Gastrocnemius medialis (tissue), 4 donors: ENCODE measurements at regions not wholly inside any gene's neighbourhood (a gene's known extent, or its start where the extent isn't known, plus 50 kb on each side); places are given as distances from the start of the nearest gene placed in this dataset.
"Not testable (repeated sequence)": the region's sequence is repeated elsewhere in the genome, so short reads cannot be mapped to it uniquely, and the experiment has no call there.

Experiments used
- ATAC-seq, 2 donors: fragments of 150-250 bp; one replicate each; pipeline ENCODE4 v1.9.1; 2016
- DNase-seq, 2 donors: peaks; one replicate each; pipeline ENCODE4 v3.0.0-alpha.2; 2019
- H3K27ac ChIP-seq, 4 donors: fragments of 200-600 bp; sonication (generic); 1 replicate in 1 of 4; 2 replicates in 3 of 4; pipeline ENCODE4 v1.5.1; 2016 to 2018; ENCODE audit warnings: mild to moderate bottlenecking in 2 of 4, moderate library complexity in 1 of 4
- H3K27me3 ChIP-seq, 3 donors: fragments of 200-600 bp; sonication (generic) in 2 of 3; 1 replicate in 1 of 3; 2 replicates in 2 of 3; pipeline versions ENCODE4 v1.5.1 to v1.6.0; 2016 to 2019; ENCODE audit warnings: mild to moderate bottlenecking in 1 of 3, moderate library complexity in 1 of 3
- H3K36me3 ChIP-seq, 2 donors: fragments of 200-600 bp; sonication (generic) in 1 of 2; one replicate each; pipeline ENCODE4 v1.5.1; 2017 to 2018
- H3K4me1 ChIP-seq, 2 donors: fragments of 200-600 bp; sonication (generic) in 1 of 2; one replicate each; pipeline ENCODE4 v1.5.1; 2016 to 2017; ENCODE audit warnings: mild to moderate bottlenecking in 2 of 2
- H3K4me3 ChIP-seq, 4 donors: fragments of 200-600 bp; sonication (generic) in 3 of 4; 1 replicate in 1 of 4; 2 replicates in 3 of 4; pipeline ENCODE4 v1.5.1; 2016 to 2019; ENCODE audit warnings: mild to moderate bottlenecking in 2 of 4
- H3K9me3 ChIP-seq, 3 donors: fragments of 200-600 bp; sonication (generic) in 2 of 3; 1 replicate in 1 of 3; 2 replicates in 2 of 3; pipeline ENCODE4 v1.5.1; 2016 to 2019
- CTCF ChIP-seq, 5 experiments: fragments of 450-650 bp in 3 of 5; fragments of 200-600 bp in 2 of 5; sonication (generic) in 2 of 5; IDR thresholded peaks in 4 of 5; conservative IDR thresholded peaks in 1 of 5; 1 replicate in 4 of 5; 2 replicates in 1 of 5; pipeline ENCODE4 v1.5.1; 2016 to 2019; ENCODE audit warnings: antibody characterized with exemption in 5 of 5, mild to moderate bottlenecking in 3 of 5, moderate library complexity in 3 of 5
- POLR2A ChIP-seq, 2 donors: fragments of 450-650 bp; IDR thresholded peaks; one replicate each; pipeline ENCODE4 v1.6.1; 2017; ENCODE audit warnings: antibody characterized with exemption in 2 of 2, mild to moderate bottlenecking in 2 of 2, moderate library complexity in 2 of 2
- in situ Hi-C, 4 donors: fragments of 200-750 bp; cut with MboI; loops; one replicate each; pipeline versions ENCODE4 v1.15.0 to v1.8.0; 2017; ENCODE audit warnings: low sequenced_read_pairs in 4 of 4
- intact Hi-C: fragments of 100-400 bp; cut with DNase I; formaldehyde crosslinking; loops from one replicate; pipeline ENCODE4 v1.15.1; 2023; ENCODE audit warnings: low total_unique reads

GRCh38 chr6:134394905-134395304, 77.0 kb upstream of the SGK1 start:
- DNase-seq (no peak), ATAC-seq (no peak)
- H3K36me3 ChIP-seq = no peaks in the 10 kb centered on the region
- H3K4me1 ChIP-seq = peaks cover 12 to 13% of the 10 kb centered on the region in 2 donors
- H3K4me3 ChIP-seq = no peak overlapping the region
- H3K27ac ChIP-seq = no peak overlapping the region
- in situ Hi-C loops = no loop called here
- no peaks in the 10 kb centered on the region for H3K9me3 ChIP-seq
- intact Hi-C loops = no loop called here
- no peaks in the 10 kb centered on the region for H3K27me3 ChIP-seq
- TF ChIP-seq CTCF (IDR thresholded peaks at IDR 0.05 in 4 of 5, conservative IDR thresholded peaks at IDR 0.05 in 1 of 5) = no peak
- TF ChIP-seq POLR2A (IDR thresholded peaks at IDR 0.05) = no peak

GRCh38 chr6:134394208-134394607, 76.3 kb upstream of the SGK1 start:
- Histone ChIP-seq H3K36me3 (no peaks in the 10 kb centered on the region), H3K27me3 (no peaks in the 10 kb centered on the region), H3K4me1 (peaks cover 12 to 13% of the 10 kb centered on the region in 2 donors), H3K27ac (no peak overlapping the region), H3K4me3 (no peak overlapping the region), H3K9me3 (no peaks in the 10 kb centered on the region)
- in situ Hi-C loops (no loop called here), intact Hi-C loops (no loop called here)
- TF ChIP-seq POLR2A (IDR thresholded peaks at IDR 0.05) = no peak
- TF ChIP-seq CTCF (IDR thresholded peaks at IDR 0.05 in 4 of 5, conservative IDR thresholded peaks at IDR 0.05 in 1 of 5) = no peak
- peak in 1 of 2 donors; percentile 49 for ATAC-seq
- no peak for DNase-seq

- H3K4me1 ChIP-seq = no peaks in the 10 kb centered on the region
- TF ChIP-seq POLR2A (IDR thresholded peaks at IDR 0.05) = no peak
- TF ChIP-seq CTCF (IDR thresholded peaks at IDR 0.05 in 4 of 5, conservative IDR thresholded peaks at IDR 0.05 in 1 of 5) = no peak
- intact Hi-C loops = no loop called here
- H3K27me3 ChIP-seq = no peaks in the 10 kb centered on the region
- DNase-seq = no peak
- no peak for ATAC-seq
- in situ Hi-C loops = no loop called here
- H3K9me3 ChIP-seq = no peaks in the 10 kb centered on the region
- no peak overlapping the region for H3K27ac ChIP-seq
- H3K4me3 ChIP-seq = no peak overlapping the region
- H3K36me3 ChIP-seq = no peaks in the 10 kb centered on the region
These were observed 73.3 kb upstream of the SGK1 start for GRCh38 chr6:134391205-134391604.

GRCh38 chr6:134389658-134390057, 71.7 kb upstream of the SGK1 start:
- in situ Hi-C loops = no loop called here
- no peak overlapping the region for H3K4me3 ChIP-seq
- no peak for DNase-seq
- no peaks in the 10 kb centered on the region for H3K36me3 ChIP-seq
- H3K27me3 ChIP-seq = no peaks in the 10 kb centered on the region
- no peaks in the 10 kb centered on the region for H3K9me3 ChIP-seq
- no peaks in the 10 kb centered on the region for H3K4me1 ChIP-seq
- no peak for ATAC-seq
- TF ChIP-seq POLR2A (IDR thresholded peaks at IDR 0.05) = no peak
- TF ChIP-seq CTCF (IDR thresholded peaks at IDR 0.05 in 4 of 5, conservative IDR thresholded peaks at IDR 0.05 in 1 of 5) = no peak
- intact Hi-C loops = no loop called here
- H3K27ac ChIP-seq = no peak overlapping the region

- no peaks in the 10 kb centered on the region for H3K4me1 ChIP-seq
- TF ChIP-seq CTCF (IDR thresholded peaks at IDR 0.05 in 4 of 5, conservative IDR thresholded peaks at IDR 0.05 in 1 of 5) (no peak), POLR2A (IDR thresholded peaks at IDR 0.05) (no peak)
- H3K27me3 ChIP-seq = no peaks in the 10 kb centered on the region
- no peaks in the 10 kb centered on the region for H3K9me3 ChIP-seq
- DNase-seq (no peak), ATAC-seq (no peak)
- in situ Hi-C loops = no loop called here
- H3K36me3 ChIP-seq = no peaks in the 10 kb centered on the region
- intact Hi-C loops = no loop called here
- H3K4me3 ChIP-seq = no peak overlapping the region
- no peak overlapping the region for H3K27ac ChIP-seq
These were observed 71.2 kb upstream of the SGK1 start for GRCh38 chr6:134389129-134389528.

- ATAC-seq, in situ Hi-C loops, H3K27ac ChIP-seq, H3K36me3 ChIP-seq, DNase-seq, H3K9me3 ChIP-seq, H3K4me1 ChIP-seq, H3K4me3 ChIP-seq, intact Hi-C loops, H3K27me3 ChIP-seq: not testable (repeated sequence)
These were observed 68.6 kb upstream of the SGK1 start for GRCh38 chr6:134386482-134386881.
